ENCODE measurements at regions not wholly inside any gene's neighbourhood (a gene's known extent, or its start where the extent isn't known, plus 50 kb on each side); places are given as distances from the start of the nearest gene placed in this dataset.

- no peak for DNase-seq
Observed at GRCh38 chr1:55947446-55947845, 631.9 kb downstream of the PLPP3 start.

GRCh38 chr1:55943721-55944435 lies 635.5 kb downstream of the PLPP3 start:
- no peak for DNase-seq

GRCh38 chr1:55943012-55943411 lies 636.4 kb downstream of the PLPP3 start:
- no peak for DNase-seq

GRCh38 chr1:55939866-55940265 lies 639.5 kb downstream of the PLPP3 start:
- no peak for DNase-seq

GRCh38 chr1:55938861-55939260 lies 640.5 kb downstream of the PLPP3 start:
- no peak for DNase-seq

- no peak for DNase-seq
Observed at GRCh38 chr1:55938376-55938850, 641.0 kb downstream of the PLPP3 start.

- DNase-seq = no peak
Observed at GRCh38 chr1:55937840-55938375, 641.5 kb downstream of the PLPP3 start.

GRCh38 chr1:55935236-55935635 lies 644.1 kb downstream of the PLPP3 start:
- DNase-seq = no peak

- no peak for DNase-seq
Observed at GRCh38 chr1:55932402-55932801, 647.0 kb downstream of the PLPP3 start.

GRCh38 chr1:55931081-55931940 lies 648.1 kb downstream of the PLPP3 start:
- no peak for DNase-seq

GRCh38 chr1:55929652-55930051 lies 649.7 kb downstream of the PLPP3 start:
- no peak for DNase-seq

GRCh38 chr1:55928576-55928975 lies 650.8 kb downstream of the PLPP3 start:
- no peak for DNase-seq

- DNase-seq = no peak
Observed at GRCh38 chr1:55927702-55928290, 651.6 kb downstream of the PLPP3 start.

GRCh38 chr1:55926906-55927471 lies 652.4 kb downstream of the PLPP3 start:
- DNase-seq = no peak

- no peak for DNase-seq
Observed at GRCh38 chr1:55916907-55917306, 662.5 kb downstream of the PLPP3 start.

GRCh38 chr1:55916481-55916880 lies 662.9 kb downstream of the PLPP3 start:
- DNase-seq = no peak

GRCh38 chr1:55913565-55913964 lies 665.8 kb downstream of the PLPP3 start:
- no peak for DNase-seq

- no peak for DNase-seq
Observed at GRCh38 chr1:55912438-55912837, 666.9 kb downstream of the PLPP3 start.

- no peak for DNase-seq
Observed at GRCh38 chr1:55904541-55904940, 674.8 kb downstream of the PLPP3 start.

- no peak for DNase-seq
Observed at GRCh38 chr1:55898181-55898580, 681.2 kb downstream of the PLPP3 start.

GRCh38 chr1:55896210-55896609 lies 681.0 kb upstream of the USP24 start:
- DNase-seq = no peak

- no peak for DNase-seq
Observed at GRCh38 chr1:55894521-55894920, 679.4 kb upstream of the USP24 start.

- no peak for DNase-seq
Observed at GRCh38 chr1:55893155-55893554, 678.0 kb upstream of the USP24 start.
